ENCODE measurements at regions not wholly inside any gene's neighbourhood (a gene's known extent, or its start where the extent isn't known, plus 50 kb on each side); places are given as distances from the start of the nearest gene placed in this dataset.

DNA sequence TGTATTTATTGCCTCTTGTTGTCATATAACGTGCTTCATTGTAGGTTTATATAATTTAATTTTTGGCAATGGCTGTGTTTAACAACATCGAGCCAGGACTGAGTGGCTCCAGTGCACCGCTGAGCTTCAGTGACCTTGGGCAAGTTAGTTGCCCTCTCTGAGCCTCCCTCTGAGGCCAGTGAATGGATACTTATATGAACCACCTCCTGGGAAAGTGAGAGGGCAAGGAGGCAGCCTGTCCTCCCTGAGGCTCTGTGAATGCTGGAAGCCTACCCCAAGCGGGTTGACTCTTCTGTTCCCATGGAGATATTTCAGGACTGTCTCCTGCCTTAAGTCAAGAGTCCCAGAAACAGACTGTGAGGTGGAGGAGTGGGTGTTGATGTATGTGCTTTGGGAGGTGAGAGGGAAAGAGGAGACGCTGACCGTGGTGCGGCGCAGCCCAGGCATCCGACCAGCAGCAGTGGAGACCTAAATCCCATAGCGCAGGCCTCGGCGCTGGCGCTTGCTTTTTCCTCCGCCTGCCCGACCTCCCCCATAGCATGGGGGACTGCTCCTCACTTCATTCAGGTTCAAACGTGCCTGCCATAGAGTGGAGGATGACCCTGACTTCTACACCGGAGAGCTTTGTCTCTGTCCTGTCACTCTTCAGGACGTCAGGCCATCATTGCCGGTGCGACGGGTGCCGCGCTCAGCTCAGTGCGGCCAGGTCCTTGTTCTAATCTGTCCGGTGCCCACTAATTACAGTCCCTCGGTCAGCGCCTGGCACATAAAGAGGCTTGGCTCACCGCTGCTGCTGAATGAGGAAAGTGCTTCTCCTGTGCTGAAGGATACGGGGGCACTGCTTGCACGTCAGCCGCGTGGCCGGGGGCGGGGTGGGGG, 167.3 kb upstream of the HS6ST1 start:
- Histone ChIP-seq H3K36me3 (ENCODE audit: low read depth) (no peaks in the 10 kb centered on the region), H3K4me1 (ENCODE audit: insufficient read depth, poor library complexity, severe bottlenecking) (no peaks in the 10 kb centered on the region), H3K27ac (ENCODE audit: poor library complexity, severe bottlenecking) (no peak overlapping the region), H3K4me3 (ENCODE audit: severe bottlenecking) (no peak overlapping the region), H3K9me3 (ENCODE audit: severe bottlenecking) (no peaks in the 10 kb centered on the region), H3K27me3 (ENCODE audit: insufficient read depth, poor library complexity, severe bottlenecking) (no peaks in the 10 kb centered on the region)
- DNase-seq (ENCODE audit: low spot score): no peak
- TF ChIP-seq, protein P1, sequence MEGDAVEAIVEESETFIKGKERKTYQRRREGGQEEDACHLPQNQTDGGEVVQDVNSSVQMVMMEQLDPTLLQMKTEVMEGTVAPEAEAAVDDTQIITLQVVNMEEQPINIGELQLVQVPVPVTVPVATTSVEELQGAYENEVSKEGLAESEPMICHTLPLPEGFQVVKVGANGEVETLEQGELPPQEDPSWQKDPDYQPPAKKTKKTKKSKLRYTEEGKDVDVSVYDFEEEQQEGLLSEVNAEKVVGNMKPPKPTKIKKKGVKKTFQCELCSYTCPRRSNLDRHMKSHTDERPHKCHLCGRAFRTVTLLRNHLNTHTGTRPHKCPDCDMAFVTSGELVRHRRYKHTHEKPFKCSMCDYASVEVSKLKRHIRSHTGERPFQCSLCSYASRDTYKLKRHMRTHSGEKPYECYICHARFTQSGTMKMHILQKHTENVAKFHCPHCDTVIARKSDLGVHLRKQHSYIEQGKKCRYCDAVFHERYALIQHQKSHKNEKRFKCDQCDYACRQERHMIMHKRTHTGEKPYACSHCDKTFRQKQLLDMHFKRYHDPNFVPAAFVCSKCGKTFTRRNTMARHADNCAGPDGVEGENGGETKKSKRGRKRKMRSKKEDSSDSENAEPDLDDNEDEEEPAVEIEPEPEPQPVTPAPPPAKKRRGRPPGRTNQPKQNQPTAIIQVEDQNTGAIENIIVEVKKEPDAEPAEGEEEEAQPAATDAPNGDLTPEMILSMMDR (IDR thresholded peaks at IDR 0.05; ENCODE audit: poor library complexity, severe bottlenecking): no peak
- ATAC-seq (ENCODE audit: low read depth): no peak

GRCh38 chr2:128486640-128487375, 168.1 kb upstream of the HS6ST1 start:
- H3K9me3 ChIP-seq (ENCODE audit: severe bottlenecking): no peaks in the 10 kb centered on the region
- H3K27ac ChIP-seq (ENCODE audit: poor library complexity, severe bottlenecking): no peak overlapping the region
- no peaks in the 10 kb centered on the region for H3K36me3 ChIP-seq (ENCODE audit: low read depth)
- no peak overlapping the region for H3K4me3 ChIP-seq (ENCODE audit: severe bottlenecking)
- DNase-seq (ENCODE audit: low spot score): no peak
- TF ChIP-seq, protein P1 (IDR thresholded peaks at IDR 0.05; ENCODE audit: poor library complexity, severe bottlenecking): no peak
- H3K27me3 ChIP-seq (ENCODE audit: insufficient read depth, poor library complexity, severe bottlenecking): no peaks in the 10 kb centered on the region
- H3K4me1 ChIP-seq (ENCODE audit: insufficient read depth, poor library complexity, severe bottlenecking): no peaks in the 10 kb centered on the region
- ATAC-seq (ENCODE audit: low read depth): no peak

DNA sequence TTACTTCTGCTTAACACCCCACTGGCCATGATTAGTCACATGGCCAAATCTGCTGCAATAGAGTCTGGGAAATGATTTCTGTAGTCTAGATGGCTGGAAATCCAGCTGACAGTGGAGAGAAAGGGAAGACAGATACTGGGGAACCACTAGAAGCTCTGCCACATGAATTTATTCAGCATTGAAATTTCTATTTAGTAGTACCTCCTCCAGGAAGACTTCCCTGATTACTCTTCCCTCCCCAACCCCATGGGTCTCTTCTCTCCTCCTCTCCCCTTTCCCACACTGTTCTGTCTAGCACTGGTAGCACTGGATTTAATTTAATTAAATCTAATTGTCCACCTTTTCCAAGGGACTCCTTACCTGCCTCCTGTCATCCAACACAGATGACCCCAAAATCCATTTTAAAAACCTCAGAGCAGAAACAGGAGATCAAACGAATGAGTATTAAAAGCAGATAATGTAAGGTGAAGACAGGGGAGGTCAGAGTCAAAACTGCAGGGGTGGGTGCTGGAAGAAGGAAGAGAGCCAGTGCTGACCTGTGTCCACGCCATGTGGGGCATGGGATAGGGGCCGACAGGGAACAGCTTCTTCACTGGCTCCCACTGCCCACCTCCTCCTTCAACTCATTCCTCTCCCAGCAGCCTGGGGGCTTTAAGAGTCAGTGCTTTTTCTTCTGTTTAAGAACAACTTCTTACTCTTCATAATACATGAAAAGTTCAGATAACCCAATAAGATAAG, 169.2 kb upstream of the HS6ST1 start:
- DNase-seq (ENCODE audit: low spot score) (no peak), ATAC-seq (ENCODE audit: low read depth) (no peak)
- no peaks in the 10 kb centered on the region for H3K27me3 ChIP-seq (ENCODE audit: insufficient read depth, poor library complexity, severe bottlenecking)
- H3K27ac ChIP-seq (ENCODE audit: poor library complexity, severe bottlenecking): no peak overlapping the region
- TF ChIP-seq, protein P1 (IDR thresholded peaks at IDR 0.05; ENCODE audit: poor library complexity, severe bottlenecking): no peak
- H3K36me3 ChIP-seq (ENCODE audit: low read depth): no peaks in the 10 kb centered on the region
- H3K4me1 ChIP-seq (ENCODE audit: insufficient read depth, poor library complexity, severe bottlenecking): no peaks in the 10 kb centered on the region
- no peak overlapping the region for H3K4me3 ChIP-seq (ENCODE audit: severe bottlenecking)
- H3K9me3 ChIP-seq (ENCODE audit: severe bottlenecking): no peaks in the 10 kb centered on the region

DNA sequence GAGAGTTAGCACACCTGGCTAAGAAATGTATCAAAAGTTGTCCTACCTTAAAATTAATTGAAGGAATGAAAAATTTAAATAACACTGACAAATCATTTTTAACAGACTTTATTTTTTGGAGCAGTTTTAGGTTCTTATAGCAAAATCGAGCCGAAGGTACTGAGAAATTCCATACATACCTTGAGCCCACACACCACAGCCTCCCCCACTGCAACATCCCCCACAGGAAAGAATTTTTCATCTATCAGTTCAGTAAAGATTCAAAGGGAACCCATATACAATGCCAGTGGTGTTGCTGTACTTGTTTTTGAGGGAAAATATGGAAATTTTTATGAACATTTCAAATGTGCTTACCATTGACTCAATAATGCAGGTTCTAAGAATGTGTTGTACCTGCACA, 169.8 kb upstream of the HS6ST1 start:
- H3K27ac ChIP-seq (ENCODE audit: poor library complexity, severe bottlenecking): no peak overlapping the region
- no peaks in the 10 kb centered on the region for H3K36me3 ChIP-seq (ENCODE audit: low read depth)
- no peak for DNase-seq (ENCODE audit: low spot score)
- H3K9me3 ChIP-seq (ENCODE audit: severe bottlenecking): no peaks in the 10 kb centered on the region
- no peak for ATAC-seq (ENCODE audit: low read depth)
- no peaks in the 10 kb centered on the region for H3K4me1 ChIP-seq (ENCODE audit: insufficient read depth, poor library complexity, severe bottlenecking)
- no peak overlapping the region for H3K4me3 ChIP-seq (ENCODE audit: severe bottlenecking)
- TF ChIP-seq, protein P1 (IDR thresholded peaks at IDR 0.05; ENCODE audit: poor library complexity, severe bottlenecking): no peak
- no peaks in the 10 kb centered on the region for H3K27me3 ChIP-seq (ENCODE audit: insufficient read depth, poor library complexity, severe bottlenecking)
